Nephron progenitor cell (in vitro differentiated cells): ENCODE measurements at regions not wholly inside any gene's neighbourhood (a gene's known extent, or its start where the extent isn't known, plus 50 kb on each side); places are given as distances from the start of the nearest gene placed in this dataset.

Experiments
- DNase-seq: peaks from one replicate; pipeline ENCODE4 v3.0.0; 2021
- H3K27ac Mint-ChIP-seq: 2 replicates; pipeline ENCODE4 v1.8.0; 2021; ENCODE audit warnings: mild to moderate bottlenecking, moderate library complexity, mixed read lengths
- H3K27me3 Mint-ChIP-seq: 2 replicates; pipeline ENCODE4 v1.8.0; 2021; ENCODE audit warnings: mild to moderate bottlenecking, low read depth, mixed read lengths; ENCODE audit not compliant: poor library complexity
- H3K36me3 Mint-ChIP-seq: 2 replicates; pipeline ENCODE4 v1.8.0; 2021; ENCODE audit warnings: low read depth, mixed read lengths
- H3K4me1 Mint-ChIP-seq: 2 replicates; pipeline ENCODE4 v1.8.0; 2021; ENCODE audit warnings: mixed read lengths
- H3K4me3 Mint-ChIP-seq: 2 replicates; pipeline ENCODE4 v1.8.0; 2021; ENCODE audit warnings: mild to moderate bottlenecking, moderate library complexity, mixed read lengths
- H3K9me3 Mint-ChIP-seq: 2 replicates; pipeline ENCODE4 v1.8.0; 2021; ENCODE audit warnings: mild to moderate bottlenecking, moderate library complexity, mixed read lengths
- TF ChIP-seq, protein P1 (sequence below): fragments of 200-600 bp; sonication (generic); IDR thresholded peaks from 2 replicates; pipeline ENCODE4 v1.5.0; 2021; ENCODE audit warnings: antibody characterized with exemption

DNA sequence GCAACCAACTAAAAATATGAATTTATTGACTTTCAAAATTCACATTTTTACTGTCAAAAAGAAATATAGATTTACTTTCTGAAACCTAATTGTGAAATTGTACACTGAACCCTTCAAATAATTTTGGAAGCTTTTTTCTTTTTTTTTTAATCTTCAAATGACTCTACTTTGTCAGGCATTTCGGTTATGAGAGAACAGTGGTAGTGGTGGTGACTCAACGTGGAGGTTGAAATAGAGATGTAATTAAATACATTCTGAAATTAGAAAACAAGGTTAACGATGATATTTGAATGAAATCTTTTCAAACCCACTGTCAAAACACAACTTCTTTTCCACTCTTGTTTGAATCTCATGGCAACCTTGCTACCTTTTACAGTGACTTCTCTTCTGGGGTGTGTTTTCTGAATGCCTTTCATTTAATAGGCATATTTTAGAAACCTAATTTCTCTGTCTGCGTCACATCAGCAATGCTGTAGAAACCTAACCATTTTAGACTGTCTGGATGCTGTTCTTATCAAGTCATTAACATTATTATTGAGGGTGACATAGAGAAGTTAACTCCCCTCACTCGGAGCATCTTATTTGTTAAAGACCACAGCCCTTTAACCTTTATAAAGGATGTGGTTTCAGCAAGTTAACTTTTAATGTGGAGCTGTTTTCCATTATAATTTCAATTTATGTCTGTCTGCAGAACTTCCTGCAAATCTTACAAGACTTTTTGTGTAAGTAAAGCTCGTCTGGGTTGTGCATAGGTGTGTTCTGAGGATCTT lies 136.8 kb downstream of the PCDH7 start:
- DNase-seq: no peak
- Mint-ChIP-seq H3K4me3 (no peak overlapping the region), H3K4me1 (peaks cover 16% of the 10 kb centered on the region), H3K27ac (no peak overlapping the region), H3K9me3 (no peaks in the 10 kb centered on the region), H3K36me3 (no peaks in the 10 kb centered on the region), H3K27me3 (no peaks in the 10 kb centered on the region)
- TF ChIP-seq, protein P1, sequence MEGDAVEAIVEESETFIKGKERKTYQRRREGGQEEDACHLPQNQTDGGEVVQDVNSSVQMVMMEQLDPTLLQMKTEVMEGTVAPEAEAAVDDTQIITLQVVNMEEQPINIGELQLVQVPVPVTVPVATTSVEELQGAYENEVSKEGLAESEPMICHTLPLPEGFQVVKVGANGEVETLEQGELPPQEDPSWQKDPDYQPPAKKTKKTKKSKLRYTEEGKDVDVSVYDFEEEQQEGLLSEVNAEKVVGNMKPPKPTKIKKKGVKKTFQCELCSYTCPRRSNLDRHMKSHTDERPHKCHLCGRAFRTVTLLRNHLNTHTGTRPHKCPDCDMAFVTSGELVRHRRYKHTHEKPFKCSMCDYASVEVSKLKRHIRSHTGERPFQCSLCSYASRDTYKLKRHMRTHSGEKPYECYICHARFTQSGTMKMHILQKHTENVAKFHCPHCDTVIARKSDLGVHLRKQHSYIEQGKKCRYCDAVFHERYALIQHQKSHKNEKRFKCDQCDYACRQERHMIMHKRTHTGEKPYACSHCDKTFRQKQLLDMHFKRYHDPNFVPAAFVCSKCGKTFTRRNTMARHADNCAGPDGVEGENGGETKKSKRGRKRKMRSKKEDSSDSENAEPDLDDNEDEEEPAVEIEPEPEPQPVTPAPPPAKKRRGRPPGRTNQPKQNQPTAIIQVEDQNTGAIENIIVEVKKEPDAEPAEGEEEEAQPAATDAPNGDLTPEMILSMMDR: no peak

DNA sequence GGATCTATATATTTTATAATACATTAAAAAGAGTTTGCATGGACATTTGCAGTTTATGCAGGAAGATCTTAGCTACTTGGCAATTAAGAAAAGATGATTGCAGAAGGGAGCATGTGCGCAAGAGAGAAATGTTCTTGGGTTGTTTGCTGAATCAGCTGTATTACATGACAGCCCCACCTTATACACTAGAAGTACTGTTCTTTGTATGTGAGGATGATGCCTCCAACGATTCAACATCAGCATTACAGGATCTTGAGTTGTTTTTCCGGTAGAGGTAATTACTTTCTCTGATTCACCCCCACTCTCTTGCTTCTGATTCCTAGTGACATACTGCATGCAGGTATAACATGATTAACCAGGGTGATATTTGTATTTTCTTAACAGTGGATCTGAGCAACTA lies 140.8 kb downstream of the PCDH7 start:
- peaks cover 4% of the 10 kb centered on the region for H3K4me1 Mint-ChIP-seq
- H3K27ac Mint-ChIP-seq: no peak overlapping the region
- DNase-seq: no peak
- no peak overlapping the region for H3K4me3 Mint-ChIP-seq
- no peaks in the 10 kb centered on the region for H3K27me3 Mint-ChIP-seq
- no peaks in the 10 kb centered on the region for H3K36me3 Mint-ChIP-seq
- no peaks in the 10 kb centered on the region for H3K9me3 Mint-ChIP-seq
- TF ChIP-seq, protein P1: no peak

DNA sequence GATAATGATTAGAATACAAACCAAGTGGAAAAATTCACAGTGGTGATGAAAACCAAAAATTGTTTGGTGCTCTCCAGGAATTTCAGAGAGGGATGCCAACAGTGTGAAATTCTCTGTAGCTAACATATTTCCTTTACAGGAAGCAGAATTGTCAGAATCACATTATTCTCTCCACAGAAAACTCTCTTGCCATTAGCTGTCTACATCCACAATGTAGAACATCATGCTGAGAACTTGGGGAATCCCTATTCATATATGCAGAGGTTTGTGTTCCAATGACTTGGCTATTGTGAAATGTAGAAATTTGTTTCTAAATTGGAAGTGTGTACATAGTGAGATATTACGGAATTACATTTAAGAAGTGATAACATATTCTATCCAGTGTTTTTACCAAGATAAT lies 142.0 kb downstream of the PCDH7 start:
- Mint-ChIP-seq H3K4me3 (no peak overlapping the region), H3K27me3 (no peaks in the 10 kb centered on the region), H3K4me1 (peaks cover 9% of the 10 kb centered on the region), H3K9me3 (no peaks in the 10 kb centered on the region), H3K27ac (no peak overlapping the region), H3K36me3 (no peaks in the 10 kb centered on the region)
- TF ChIP-seq, protein P1: no peak
- no peak for DNase-seq

DNA sequence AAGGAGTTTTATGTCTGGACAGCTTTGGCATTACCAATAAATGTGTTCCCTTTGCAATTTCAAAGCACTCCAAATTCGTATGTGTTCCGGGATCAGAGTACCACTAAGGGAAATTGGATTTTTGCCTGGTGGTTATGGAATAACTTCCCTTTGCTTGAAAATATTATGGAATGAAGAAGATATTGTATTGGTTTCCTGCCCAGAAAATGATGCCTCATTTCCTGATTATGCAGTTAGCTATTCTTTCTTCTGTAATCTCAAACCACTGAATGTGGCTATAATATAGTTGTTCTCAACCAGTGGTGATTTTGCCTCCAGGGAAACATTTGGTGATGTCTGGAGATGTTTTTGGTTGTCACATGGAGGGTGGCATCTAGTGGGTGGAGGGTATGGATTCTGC lies 142.9 kb downstream of the PCDH7 start:
- H3K27me3 Mint-ChIP-seq: no peaks in the 10 kb centered on the region
- TF ChIP-seq, protein P1: no peak
- H3K36me3 Mint-ChIP-seq: no peaks in the 10 kb centered on the region
- no peak overlapping the region for H3K27ac Mint-ChIP-seq
- H3K4me3 Mint-ChIP-seq: no peak overlapping the region
- DNase-seq: no peak
- H3K4me1 Mint-ChIP-seq: peaks cover 12% of the 10 kb centered on the region
- H3K9me3 Mint-ChIP-seq: no peaks in the 10 kb centered on the region

DNA sequence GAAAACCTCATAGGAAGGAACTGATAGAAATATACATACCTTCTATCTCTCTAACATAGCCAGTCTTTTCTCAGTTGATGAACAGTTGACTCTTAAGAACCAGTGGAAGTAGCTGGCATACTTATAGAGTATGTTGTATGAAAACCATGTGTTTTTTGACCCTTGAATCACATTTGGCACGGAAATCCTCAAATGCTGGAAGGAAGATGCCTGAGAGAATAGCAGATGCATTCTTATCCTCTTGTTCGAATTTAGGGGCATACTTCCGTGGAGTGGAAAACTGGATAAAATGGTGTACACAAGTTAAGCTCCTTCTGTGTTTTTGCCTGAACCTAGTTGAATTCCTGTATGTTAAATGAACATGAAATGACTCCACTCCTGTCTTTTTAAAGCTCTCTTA lies 145.5 kb downstream of the PCDH7 start:
- DNase-seq: no peak
- H3K4me1 Mint-ChIP-seq: peaks cover 13% of the 10 kb centered on the region
- H3K9me3 Mint-ChIP-seq: peaks cover 4% of the 10 kb centered on the region
- H3K36me3 Mint-ChIP-seq: no peaks in the 10 kb centered on the region
- H3K27me3 Mint-ChIP-seq: no peaks in the 10 kb centered on the region
- TF ChIP-seq, protein P1: no peak
- no peak overlapping the region for H3K4me3 Mint-ChIP-seq
- no peak overlapping the region for H3K27ac Mint-ChIP-seq

DNA sequence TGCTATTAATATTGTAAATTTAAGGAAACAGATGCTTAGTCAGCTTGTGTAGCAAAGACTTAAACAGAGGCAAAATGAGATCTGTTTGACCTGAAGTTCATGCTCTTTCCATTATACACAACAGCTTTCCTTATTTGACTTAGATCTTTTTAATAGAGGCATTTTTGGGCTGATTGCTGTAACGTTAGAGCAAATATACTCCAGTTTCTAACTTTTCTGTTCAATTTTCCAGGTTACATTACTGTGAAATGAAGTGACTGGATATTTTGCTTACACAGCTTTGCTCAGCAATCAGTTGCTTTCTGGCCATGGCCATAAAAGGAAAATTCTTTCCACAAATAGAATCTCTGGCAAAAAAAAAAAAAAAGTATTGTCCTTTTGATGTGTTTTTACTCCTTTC lies 146.2 kb downstream of the PCDH7 start:
- Mint-ChIP-seq H3K9me3 (peaks cover 4% of the 10 kb centered on the region), H3K36me3 (no peaks in the 10 kb centered on the region)

More for the DNA sequence above, 146.2 kb downstream of the PCDH7 start:
- Mint-ChIP-seq H3K27me3 (no peaks in the 10 kb centered on the region), H3K27ac (no peak overlapping the region), H3K4me3 (no peak overlapping the region), H3K4me1 (peaks cover 16% of the 10 kb centered on the region)
- no peak for DNase-seq
- TF ChIP-seq, protein P1: no peak
